ENCODE measurements at regions not wholly inside any gene's neighbourhood (a gene's known extent, or its start where the extent isn't known, plus 50 kb on each side); places are given as distances from the start of the nearest gene placed in this dataset.

GRCh38 chr16:5549802-5550201 lies 452.2 kb upstream of the EEF2KMT start:
- H2AK9ac ChIP-seq (replicated peaks; ENCODE audit: low read depth, low read length, poor library complexity) = no peak overlapping the region

More at GRCh38 chr16:5549802-5550201, 452.2 kb upstream of the EEF2KMT start:
- Histone ChIP-seq H2BK120ac (ENCODE audit: low read depth, low read length) (no peak overlapping the region), H2AK5ac (ENCODE audit: low read depth, low read length) (no peak overlapping the region), H2AFZ (replicated peaks; ENCODE audit: low read length, poor library complexity) (no peak overlapping the region), H3K9me3 (ENCODE audit: control insufficient read depth, insufficient read depth, low read length) (peaks cover 11% of the 10 kb centered on the region), H3K36me3 (ENCODE audit: control insufficient read depth, insufficient read depth, low read length) (no peaks in the 10 kb centered on the region), H3K4ac (ENCODE audit: low read depth, low read length) (no peak overlapping the region), H3K4me2 (ENCODE audit: low read depth, low read length) (no peak overlapping the region), H3K27ac (ENCODE audit: insufficient read depth, low read length) (no peak overlapping the region), H3K9me1 (ENCODE audit: insufficient read depth, low read length) (no peaks in the 10 kb centered on the region), H3K4me1 (ENCODE audit: control insufficient read depth, insufficient read depth, low read length) (no peaks in the 10 kb centered on the region), H3K23ac (ENCODE audit: low read depth, low read length) (no peak overlapping the region), H4K5ac (ENCODE audit: low read depth, low read length) (no peak overlapping the region), H3K9ac (ENCODE audit: low read depth, low read length) (no peak overlapping the region), H3K27me3 (ENCODE audit: control insufficient read depth, insufficient read depth, low read length) (no peaks in the 10 kb centered on the region), H4K20me1 (ENCODE audit: insufficient read depth, low read length) (no peaks in the 10 kb centered on the region), H2BK15ac (ENCODE audit: low read depth, low read length) (no peak overlapping the region), H4K8ac (ENCODE audit: low read depth in 2 of 2, low read length in 2 of 2) (no peak overlapping the region), H3K14ac (replicated peaks; ENCODE audit: low read depth, low read length) (no peak overlapping the region), H3K79me1 (ENCODE audit: low read depth in 1 of 2, low read length in 2 of 2) (no peaks in the 10 kb centered on the region), H2BK5ac (ENCODE audit: low read depth, low read length, poor library complexity, severe bottlenecking) (no peak overlapping the region), H3K4me3 (ENCODE audit: insufficient read depth, low read depth, low read length) (no peak overlapping the region), H2BK20ac (ENCODE audit: low read depth, low read length) (no peak overlapping the region), H3K18ac (ENCODE audit: low read depth, low read length) (no peak overlapping the region), H4K91ac (ENCODE audit: insufficient read depth, low read depth, low read length) (no peak overlapping the region), H3K56ac (ENCODE audit: extremely low read depth, insufficient read depth, low read length) (no peak overlapping the region)
- WGBS, 2 experiments (ENCODE audit: extremely low coverage in 2 of 2, insufficient read length in 1 of 2) = 20% methylated on average over 1 of the region's 3 CpGs; no CpG with 5 or more reads in 1 of the 2 experiments
- no peak for TF ChIP-seq NFE2L2 (IDR thresholded peaks at IDR 0.05; ENCODE audit: low read depth, low read length)
- TF ChIP-seq BHLHE40 (IDR thresholded peaks at IDR 0.05; ENCODE audit: low read depth, low read length) = no peak
- TF ChIP-seq FOS (IDR thresholded peaks at IDR 0.05; ENCODE audit: low read depth, low read length) = no peak
- TF ChIP-seq RCOR1 (IDR thresholded peaks at IDR 0.05; ENCODE audit: insufficient replicate concordance, low read length) = no peak
- TF ChIP-seq USF2 (IDR thresholded peaks at IDR 0.05; ENCODE audit: low read depth, low read length) = no peak
- no peak for TF ChIP-seq MAFK (IDR thresholded peaks at IDR 0.05; ENCODE audit: low read depth, low read length)
- TF ChIP-seq CTCF (conservative IDR thresholded peaks at IDR 0.05; ENCODE audit: low read depth, low read length) = no peak
- no peak for TF ChIP-seq RFX5 (IDR thresholded peaks at IDR 0.05; ENCODE audit: low read depth, low read length)
- no peak for TF ChIP-seq RAD21 (IDR thresholded peaks at IDR 0.05; ENCODE audit: low read length)
- TF ChIP-seq ELK1 (IDR thresholded peaks at IDR 0.05; ENCODE audit: borderline replicate concordance, low read depth, low read length) = no peak
- no peak for TF ChIP-seq POLR2A (IDR thresholded peaks at IDR 0.05; ENCODE audit: low read depth, low read length)
- TF ChIP-seq CHD1 (IDR thresholded peaks at IDR 0.05; ENCODE audit: low read depth, low read length) = no peak
- no peak for TF ChIP-seq CEBPB (IDR thresholded peaks at IDR 0.05; ENCODE audit: low read depth, low read length)
- TF ChIP-seq MXI1 (IDR thresholded peaks at IDR 0.05; ENCODE audit: borderline replicate concordance, low read depth, low read length) = no peak
- no peak for TF ChIP-seq MAZ (IDR thresholded peaks at IDR 0.05; ENCODE audit: borderline replicate concordance, low read depth, low read length)
- no peak for TF ChIP-seq SMC3 (IDR thresholded peaks at IDR 0.05; ENCODE audit: low read depth, low read length)
- intact Hi-C loops (cut with micrococcal nuclease) = no loop called here
- ChIA-PET CTCF (no interaction called here), POLR2A (ENCODE audit: unreplicated experiment) (no interaction called here)
- ATAC-seq (ENCODE audit: low read depth) (no peak), DNase-seq (no peak)
- in situ Hi-C loops (cut with MboI; ENCODE audit: low sequenced_read_pairs) = loop anchor here (25.0 kb wide), 1 partner anchor 112 kb away; no protein-coding TSS in a partner anchor
- dilution Hi-C loops (cut with HindIII; ENCODE audit: low sequenced_read_pairs, unreplicated experiment) = no loop called here
- no TSS peak for BruUV-seq (replicated peaks)
